ENCODE measurements at regions not wholly inside any gene's neighbourhood (a gene's known extent, or its start where the extent isn't known, plus 50 kb on each side); places are given as distances from the start of the nearest gene placed in this dataset.

- TF ChIP-seq CTCF (IDR thresholded peaks at IDR 0.05), result no peak
- no peak for TF ChIP-seq POLR2A (IDR thresholded peaks at IDR 0.05)
These were observed 304.1 kb upstream of the TECRL start for GRCh38 chr4:64713256-64713840.

Measured in uterus (tissue), 2 donors.